ENCODE measurements at regions not wholly inside any gene's neighbourhood (a gene's known extent, or its start where the extent isn't known, plus 50 kb on each side); places are given as distances from the start of the nearest gene placed in this dataset.

DNA sequence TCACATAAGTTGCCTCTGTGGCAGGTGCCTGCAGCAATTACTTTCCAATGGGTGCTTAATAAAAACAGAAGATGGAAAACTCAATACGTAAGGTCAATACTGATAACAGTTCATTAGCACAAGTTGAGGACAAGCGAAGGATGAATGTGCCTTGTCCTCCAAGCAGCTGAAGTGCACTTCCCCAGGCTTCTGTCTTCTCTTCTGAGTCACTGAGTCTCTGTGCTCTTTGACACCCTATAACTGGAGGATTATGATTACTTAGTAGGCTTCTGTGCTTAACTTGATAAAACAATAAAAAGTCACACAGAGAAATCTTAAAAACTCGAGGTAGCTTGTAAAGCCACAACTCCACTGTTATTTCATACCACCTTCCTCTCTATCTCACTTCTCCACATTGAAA lies 216.6 kb upstream of the ADCY2 start:
- POLR2A ChIA-PET, result no interaction called here
- no peak overlapping the region for H3K4me3 ChIP-seq (ENCODE audit: low read depth, low read length)
- no peaks in the 10 kb centered on the region for H3K27me3 ChIP-seq (ENCODE audit: control insufficient read depth, insufficient read depth, low read length)
- no peak overlapping the region for H3K27ac ChIP-seq (ENCODE audit: low read depth, low read length)
- CTCF ChIA-PET, result no interaction called here
- TF ChIP-seq, protein P1, sequence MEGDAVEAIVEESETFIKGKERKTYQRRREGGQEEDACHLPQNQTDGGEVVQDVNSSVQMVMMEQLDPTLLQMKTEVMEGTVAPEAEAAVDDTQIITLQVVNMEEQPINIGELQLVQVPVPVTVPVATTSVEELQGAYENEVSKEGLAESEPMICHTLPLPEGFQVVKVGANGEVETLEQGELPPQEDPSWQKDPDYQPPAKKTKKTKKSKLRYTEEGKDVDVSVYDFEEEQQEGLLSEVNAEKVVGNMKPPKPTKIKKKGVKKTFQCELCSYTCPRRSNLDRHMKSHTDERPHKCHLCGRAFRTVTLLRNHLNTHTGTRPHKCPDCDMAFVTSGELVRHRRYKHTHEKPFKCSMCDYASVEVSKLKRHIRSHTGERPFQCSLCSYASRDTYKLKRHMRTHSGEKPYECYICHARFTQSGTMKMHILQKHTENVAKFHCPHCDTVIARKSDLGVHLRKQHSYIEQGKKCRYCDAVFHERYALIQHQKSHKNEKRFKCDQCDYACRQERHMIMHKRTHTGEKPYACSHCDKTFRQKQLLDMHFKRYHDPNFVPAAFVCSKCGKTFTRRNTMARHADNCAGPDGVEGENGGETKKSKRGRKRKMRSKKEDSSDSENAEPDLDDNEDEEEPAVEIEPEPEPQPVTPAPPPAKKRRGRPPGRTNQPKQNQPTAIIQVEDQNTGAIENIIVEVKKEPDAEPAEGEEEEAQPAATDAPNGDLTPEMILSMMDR (IDR thresholded peaks at IDR 0.05; ENCODE audit: low read depth, low read length), result no peak
- H3K9me3 ChIP-seq (ENCODE audit: control insufficient read depth, insufficient read depth, low read length), result peaks cover 5% of the 10 kb centered on the region; the same call in 1 of the 2 replicates
- no peak for DNase-seq (ENCODE audit: low read depth, low spot score)

DNA sequence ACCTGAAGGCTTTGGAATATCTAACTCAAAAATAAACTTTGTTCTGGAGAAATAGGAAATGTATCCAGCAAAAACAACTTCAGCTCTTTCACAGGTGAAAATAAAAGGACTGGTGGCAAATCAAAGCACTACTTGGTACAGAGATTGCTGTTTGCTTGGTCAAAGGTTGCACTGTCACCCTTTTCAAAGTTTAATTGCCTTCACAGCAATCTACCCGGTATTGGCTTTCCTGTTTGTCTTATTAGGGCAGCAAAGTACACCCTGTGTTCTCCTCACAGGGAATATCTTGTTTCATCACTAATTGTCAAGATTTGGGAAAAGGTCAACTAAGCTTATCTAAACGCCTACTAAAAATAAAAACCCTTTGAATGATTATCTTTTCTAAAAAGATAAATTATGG lies 214.1 kb upstream of the ADCY2 start:
- no peaks in the 10 kb centered on the region for H3K27me3 ChIP-seq (ENCODE audit: control insufficient read depth, insufficient read depth, low read length)
- no peak overlapping the region for H3K4me3 ChIP-seq (ENCODE audit: low read depth, low read length)
- POLR2A ChIA-PET, result no interaction called here
- H3K9me3 ChIP-seq (ENCODE audit: control insufficient read depth, insufficient read depth, low read length), result peaks cover 5% of the 10 kb centered on the region; the same call in 1 of the 2 replicates
- TF ChIP-seq, protein P1 (IDR thresholded peaks at IDR 0.05; ENCODE audit: low read depth, low read length), result no peak
- CTCF ChIA-PET, result no interaction called here
- H3K27ac ChIP-seq (ENCODE audit: low read depth, low read length), result no peak overlapping the region
- no peak for DNase-seq (ENCODE audit: low read depth, low spot score)

DNA sequence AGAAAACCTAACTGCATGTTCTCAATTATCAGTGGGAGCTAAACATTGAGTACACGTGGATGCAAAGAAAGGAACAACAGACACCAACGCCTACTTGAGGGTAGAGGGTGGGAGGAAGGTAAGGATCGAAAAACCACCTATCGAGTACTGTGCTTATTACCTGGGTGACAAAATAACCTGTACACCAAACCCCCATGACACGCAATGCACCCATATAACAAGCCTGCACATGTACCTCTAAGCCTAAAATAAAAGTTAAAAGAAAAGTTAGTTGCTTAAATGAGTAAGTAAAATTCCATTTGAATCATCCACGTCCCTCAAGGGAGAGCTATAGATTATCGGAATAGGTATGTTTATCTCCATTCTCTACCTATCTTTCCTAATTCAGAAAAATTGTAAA lies 210.2 kb upstream of the ADCY2 start:
- H3K27ac ChIP-seq (ENCODE audit: low read depth, low read length), result no peak overlapping the region
- no peak overlapping the region for H3K4me3 ChIP-seq (ENCODE audit: low read depth, low read length)
- POLR2A ChIA-PET, result no interaction called here
- no peak for DNase-seq (ENCODE audit: low read depth, low spot score)
- no peaks in the 10 kb centered on the region for H3K27me3 ChIP-seq (ENCODE audit: control insufficient read depth, insufficient read depth, low read length)
- CTCF ChIA-PET, result no interaction called here
- TF ChIP-seq, protein P1 (IDR thresholded peaks at IDR 0.05; ENCODE audit: low read depth, low read length), result no peak
- H3K9me3 ChIP-seq (ENCODE audit: control insufficient read depth, insufficient read depth, low read length), result peaks cover 9% of the 10 kb centered on the region; the same call in 1 of the 2 replicates

DNA sequence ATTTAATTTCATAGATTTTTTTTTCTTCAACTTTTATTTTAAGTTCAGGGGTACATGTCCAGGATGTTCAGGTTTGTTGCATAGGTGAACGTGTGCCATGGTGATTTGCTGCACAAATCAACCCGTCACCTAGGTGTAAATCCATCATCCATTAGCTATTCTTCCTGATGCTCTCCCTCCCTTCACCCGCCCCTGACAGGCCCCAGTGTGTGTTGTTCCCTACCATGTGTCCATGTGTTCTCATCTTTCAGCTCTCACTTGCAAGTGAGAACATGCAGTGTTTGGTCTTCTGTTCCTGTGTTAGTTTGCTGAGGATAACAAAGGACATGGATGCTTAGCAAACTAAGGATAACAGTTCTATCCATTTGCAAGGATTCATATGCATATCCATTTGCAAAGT lies 209.1 kb upstream of the ADCY2 start:
- H3K9me3 ChIP-seq (ENCODE audit: control insufficient read depth, insufficient read depth, low read length), result peaks cover 14% of the 10 kb centered on the region
- no peak overlapping the region for H3K27ac ChIP-seq (ENCODE audit: low read depth, low read length)
- no peaks in the 10 kb centered on the region for H3K27me3 ChIP-seq (ENCODE audit: control insufficient read depth, insufficient read depth, low read length)
- DNase-seq (ENCODE audit: low read depth, low spot score), result no peak
- POLR2A ChIA-PET, result no interaction called here
- CTCF ChIA-PET, result no interaction called here
- TF ChIP-seq, protein P1 (IDR thresholded peaks at IDR 0.05; ENCODE audit: low read depth, low read length), result no peak
- no peak overlapping the region for H3K4me3 ChIP-seq (ENCODE audit: low read depth, low read length)

DNA sequence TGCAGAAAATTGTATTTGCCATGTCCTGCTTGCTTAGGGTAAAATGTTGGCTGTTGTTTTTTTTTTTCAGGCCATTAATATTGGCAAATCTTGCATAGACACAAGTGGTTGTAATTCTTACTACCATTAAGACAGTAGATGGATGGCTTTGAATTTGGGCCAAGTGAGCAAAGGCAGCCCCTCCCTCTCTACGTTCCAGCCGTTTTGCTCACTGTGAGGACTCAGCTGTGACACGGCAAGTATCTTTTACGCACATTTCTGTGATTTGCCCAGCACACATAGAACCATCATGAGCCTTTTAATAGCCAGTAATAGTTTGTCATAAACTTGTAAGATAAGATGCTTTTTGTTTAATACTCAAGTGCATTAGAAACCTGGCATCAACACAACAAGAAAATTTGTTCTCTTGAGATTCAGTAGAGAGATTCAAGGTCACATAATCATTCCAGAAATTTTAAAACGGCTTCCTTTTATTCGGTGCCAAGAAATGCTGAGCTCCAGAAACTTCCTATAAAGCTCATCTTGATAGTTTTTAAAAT lies 205.2 kb upstream of the ADCY2 start:
- Histone ChIP-seq H3K27ac (ENCODE audit: low read depth, low read length) (no peak overlapping the region), H3K9me3 (ENCODE audit: control insufficient read depth, insufficient read depth, low read length) (peaks cover 12% of the 10 kb centered on the region), H3K27me3 (ENCODE audit: control insufficient read depth, insufficient read depth, low read length) (no peaks in the 10 kb centered on the region), H3K4me3 (ENCODE audit: low read depth, low read length) (no peak overlapping the region)
- DNase-seq (ENCODE audit: low read depth, low spot score), result no peak
- ChIA-PET CTCF (no interaction called here), POLR2A (no interaction called here)
- TF ChIP-seq, protein P1 (IDR thresholded peaks at IDR 0.05; ENCODE audit: low read depth, low read length), result no peak

Measured in AG04450 (cell line).